BJ (cell line): ENCODE measurements at regions not wholly inside any gene's neighbourhood (a gene's known extent, or its start where the extent isn't known, plus 50 kb on each side); places are given as distances from the start of the nearest gene placed in this dataset.

Experiments used
- CTCF ChIA-PET: fragments of 350-600 bp; formaldehyde crosslinking; extraction: SDS; loops from one replicate; lab custom pipeline; 2021; ENCODE audit warnings: antibody characterized with exemption, inconsistent platforms; lab: Yijun Ruan, JAX
- POLR2A ChIA-PET: fragments of 300-600 bp; sonication (Branson Sonifier 250); formaldehyde crosslinking; extraction: SDS; loops from one replicate; lab custom pipeline; 2021; ENCODE audit warnings: antibody characterized with exemption; lab: Charles Lee
- DNase-seq: peaks from one replicate; pipeline ENCODE4 v3.0.0-alpha.2; 2011; ENCODE audit warnings: low read depth
- H3K27me3 ChIP-seq: 2 replicates; pipeline ENCODE4 v1.6.0; 2011; ENCODE audit warnings: low read length; ENCODE audit not compliant: control insufficient read depth, insufficient read depth
- H3K36me3 ChIP-seq: 2 replicates; pipeline ENCODE4 v1.5.1; 2011; ENCODE audit warnings: low read length; ENCODE audit not compliant: control insufficient read depth, insufficient read depth
- H3K4me3 ChIP-seq: 2 replicates; pipeline ENCODE4 v1.5.1; 2011; ENCODE audit warnings: low read depth, mild to moderate bottlenecking, control low read depth, low read length
- TF ChIP-seq, protein P1 (sequence below): IDR thresholded peaks from 2 replicates; pipeline ENCODE4 v1.5.1; 2011; ENCODE audit warnings: low read depth, mild to moderate bottlenecking, control low read depth, inconsistent platforms, low read length, moderate library complexity; ENCODE audit not compliant: insufficient read depth

DNA sequence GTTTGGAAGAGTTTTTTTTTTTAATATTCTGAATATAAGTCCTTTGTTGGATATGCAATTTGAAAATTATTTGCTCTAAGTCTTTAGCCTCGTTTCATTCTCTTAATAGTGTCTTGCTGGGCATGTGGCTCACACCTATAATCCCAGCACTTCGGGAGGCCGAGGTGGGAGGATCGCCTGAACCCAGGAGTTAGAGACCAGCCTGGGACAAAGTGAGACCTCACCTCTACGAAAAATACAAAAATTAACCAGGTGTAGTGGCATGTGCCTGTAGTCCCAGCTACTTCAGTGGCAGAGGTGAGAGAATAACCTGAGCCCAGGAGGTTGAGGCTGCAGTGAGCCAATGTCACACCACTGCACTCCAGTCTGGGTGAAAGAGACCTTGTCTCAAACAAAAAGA lies 87.3 kb upstream of the UBAC2 start:
- CTCF ChIA-PET, result interaction anchor here (0.7 kb wide), 1 partner anchor 1910 kb away, joined by 3 read pairs; no protein-coding TSS in a partner anchor
- no peak overlapping the region for H3K4me3 ChIP-seq
- no peak for DNase-seq
- H3K27me3 ChIP-seq, result no peaks in the 10 kb centered on the region; the same call in 1 of the 2 replicates
- POLR2A ChIA-PET, result no interaction called here
- TF ChIP-seq, protein P1, sequence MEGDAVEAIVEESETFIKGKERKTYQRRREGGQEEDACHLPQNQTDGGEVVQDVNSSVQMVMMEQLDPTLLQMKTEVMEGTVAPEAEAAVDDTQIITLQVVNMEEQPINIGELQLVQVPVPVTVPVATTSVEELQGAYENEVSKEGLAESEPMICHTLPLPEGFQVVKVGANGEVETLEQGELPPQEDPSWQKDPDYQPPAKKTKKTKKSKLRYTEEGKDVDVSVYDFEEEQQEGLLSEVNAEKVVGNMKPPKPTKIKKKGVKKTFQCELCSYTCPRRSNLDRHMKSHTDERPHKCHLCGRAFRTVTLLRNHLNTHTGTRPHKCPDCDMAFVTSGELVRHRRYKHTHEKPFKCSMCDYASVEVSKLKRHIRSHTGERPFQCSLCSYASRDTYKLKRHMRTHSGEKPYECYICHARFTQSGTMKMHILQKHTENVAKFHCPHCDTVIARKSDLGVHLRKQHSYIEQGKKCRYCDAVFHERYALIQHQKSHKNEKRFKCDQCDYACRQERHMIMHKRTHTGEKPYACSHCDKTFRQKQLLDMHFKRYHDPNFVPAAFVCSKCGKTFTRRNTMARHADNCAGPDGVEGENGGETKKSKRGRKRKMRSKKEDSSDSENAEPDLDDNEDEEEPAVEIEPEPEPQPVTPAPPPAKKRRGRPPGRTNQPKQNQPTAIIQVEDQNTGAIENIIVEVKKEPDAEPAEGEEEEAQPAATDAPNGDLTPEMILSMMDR, result no peak
- H3K36me3 ChIP-seq, result no peaks in the 10 kb centered on the region

- ChIA-PET CTCF (no interaction called here), POLR2A (no interaction called here)
- H3K36me3 ChIP-seq, result no peaks in the 10 kb centered on the region
- H3K27me3 ChIP-seq, result no peaks in the 10 kb centered on the region
- TF ChIP-seq, protein P1, result no peak
- no peak for DNase-seq
- H3K4me3 ChIP-seq, result no peak overlapping the region
Measured at GRCh38 chr13:99118179-99118578, 82.5 kb upstream of the UBAC2 start.

DNA sequence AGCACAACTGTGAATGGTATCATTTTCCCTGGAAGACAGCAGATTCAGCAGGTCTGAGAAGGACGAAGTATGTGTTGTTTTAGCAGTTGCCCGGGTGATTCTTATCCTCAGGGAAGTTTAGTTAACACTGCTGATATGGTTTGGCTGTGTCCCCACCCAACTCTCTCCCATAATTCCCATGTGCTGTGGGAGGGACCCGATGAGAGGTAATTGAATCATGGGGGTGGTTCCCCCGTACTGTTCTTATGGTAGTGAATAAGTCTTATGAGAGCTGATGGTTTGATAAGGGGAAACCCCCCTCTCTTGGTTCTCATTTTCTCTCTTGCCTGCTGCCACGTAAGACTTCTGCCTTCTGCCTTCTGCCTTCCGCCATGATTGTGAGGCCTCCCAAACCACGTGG lies 81.0 kb upstream of the UBAC2 start:
- H3K36me3 ChIP-seq, result no peaks in the 10 kb centered on the region
- CTCF ChIA-PET, result no interaction called here
- TF ChIP-seq, protein P1, result no peak
- DNase-seq, result no peak
- POLR2A ChIA-PET, result interaction anchor here (0.6 kb wide), 1 partner anchor 79 kb away, joined by 9 read pairs; no protein-coding TSS in a partner anchor
- no peaks in the 10 kb centered on the region for H3K27me3 ChIP-seq
- no peak overlapping the region for H3K4me3 ChIP-seq

GRCh38 chr13:99120751-99121150 lies 79.9 kb upstream of the UBAC2 start:
- H3K27me3 ChIP-seq, result no peaks in the 10 kb centered on the region
- DNase-seq, result no peak
- ChIA-PET CTCF (no interaction called here), POLR2A (no interaction called here)
- TF ChIP-seq, protein P1, result no peak
- no peaks in the 10 kb centered on the region for H3K36me3 ChIP-seq
- H3K4me3 ChIP-seq, result no peak overlapping the region

DNA sequence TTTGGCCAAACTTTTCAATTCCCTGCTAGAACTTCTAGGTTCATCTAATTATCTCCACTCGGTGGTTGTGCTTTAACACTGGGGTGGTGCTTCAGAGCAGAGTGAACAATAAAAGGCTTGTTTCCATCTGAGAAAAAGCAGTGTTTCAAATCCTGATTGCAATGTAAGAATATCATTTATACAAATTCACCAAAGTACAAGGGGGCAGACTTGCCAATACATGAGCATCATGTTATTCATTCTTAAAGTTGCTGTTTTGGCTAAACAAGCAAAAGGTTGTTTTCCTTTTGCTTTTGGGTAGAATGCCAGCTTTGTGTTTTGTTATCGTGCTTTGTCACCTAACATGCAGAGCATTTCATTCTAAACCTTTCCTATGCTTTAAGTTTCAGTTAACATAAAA lies 78.5 kb upstream of the UBAC2 start:
- TF ChIP-seq, protein P1, result no peak
- Histone ChIP-seq H3K27me3 (no peaks in the 10 kb centered on the region), H3K4me3 (no peak overlapping the region), H3K36me3 (no peaks in the 10 kb centered on the region)
- POLR2A ChIA-PET, result no interaction called here
- CTCF ChIA-PET, result no interaction called here
- no peak for DNase-seq
